ENCODE measurements at regions not wholly inside any gene's neighbourhood (a gene's known extent, or its start where the extent isn't known, plus 50 kb on each side); places are given as distances from the start of the nearest gene placed in this dataset.
A peak's percentile ranks its signal among the peaks of the same experiment; 100 is the strongest.

DNA sequence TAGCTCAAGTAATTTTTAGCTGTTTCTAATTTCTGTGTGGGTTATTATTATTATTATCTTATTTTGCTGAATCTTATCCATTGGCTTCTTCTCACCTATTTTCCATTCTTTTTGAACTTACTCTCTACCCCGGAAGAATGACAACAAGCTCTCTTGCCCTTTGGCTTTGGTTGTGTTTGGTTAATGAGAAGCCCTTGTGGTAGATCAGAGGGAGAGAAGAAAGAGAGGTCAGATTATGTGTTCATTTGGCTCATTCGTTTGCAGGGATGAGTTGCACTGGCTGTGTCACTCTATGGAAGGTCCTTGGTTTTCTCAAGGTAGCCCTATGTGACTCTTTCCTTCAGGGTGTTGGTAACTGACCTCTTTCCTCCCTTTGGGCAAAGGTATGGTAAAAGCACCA lies 391.9 kb downstream of the LMO4 start:
- Mint-ChIP-seq H3K27me3 (ENCODE audit: unreplicated experiment) (no peaks in the 10 kb centered on the region), H3K36me3 (ENCODE audit: insufficient read depth, unreplicated experiment) (no peaks in the 10 kb centered on the region), H3K4me1 (ENCODE audit: low read depth, unreplicated experiment) (peaks cover 31% of the 10 kb centered on the region), H3K27ac (ENCODE audit: unreplicated experiment) (peak overlapping the region; percentile 14), H3K4me3 (ENCODE audit: low read depth, unreplicated experiment) (no peak overlapping the region), H3K9me3 (ENCODE audit: low read depth, unreplicated experiment) (peaks cover 2% of the 10 kb centered on the region)
- BruUV-seq (replicated peaks), result no TSS peak
- TF ChIP-seq, protein P1, sequence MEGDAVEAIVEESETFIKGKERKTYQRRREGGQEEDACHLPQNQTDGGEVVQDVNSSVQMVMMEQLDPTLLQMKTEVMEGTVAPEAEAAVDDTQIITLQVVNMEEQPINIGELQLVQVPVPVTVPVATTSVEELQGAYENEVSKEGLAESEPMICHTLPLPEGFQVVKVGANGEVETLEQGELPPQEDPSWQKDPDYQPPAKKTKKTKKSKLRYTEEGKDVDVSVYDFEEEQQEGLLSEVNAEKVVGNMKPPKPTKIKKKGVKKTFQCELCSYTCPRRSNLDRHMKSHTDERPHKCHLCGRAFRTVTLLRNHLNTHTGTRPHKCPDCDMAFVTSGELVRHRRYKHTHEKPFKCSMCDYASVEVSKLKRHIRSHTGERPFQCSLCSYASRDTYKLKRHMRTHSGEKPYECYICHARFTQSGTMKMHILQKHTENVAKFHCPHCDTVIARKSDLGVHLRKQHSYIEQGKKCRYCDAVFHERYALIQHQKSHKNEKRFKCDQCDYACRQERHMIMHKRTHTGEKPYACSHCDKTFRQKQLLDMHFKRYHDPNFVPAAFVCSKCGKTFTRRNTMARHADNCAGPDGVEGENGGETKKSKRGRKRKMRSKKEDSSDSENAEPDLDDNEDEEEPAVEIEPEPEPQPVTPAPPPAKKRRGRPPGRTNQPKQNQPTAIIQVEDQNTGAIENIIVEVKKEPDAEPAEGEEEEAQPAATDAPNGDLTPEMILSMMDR (IDR thresholded peaks at IDR 0.05; ENCODE audit: unreplicated experiment), result no peak
- intact Hi-C loops (cut with micrococcal nuclease; ENCODE audit: unreplicated experiment), result no loop called here
- CTCF ChIA-PET, result no interaction called here
- no peak for DNase-seq

DNA sequence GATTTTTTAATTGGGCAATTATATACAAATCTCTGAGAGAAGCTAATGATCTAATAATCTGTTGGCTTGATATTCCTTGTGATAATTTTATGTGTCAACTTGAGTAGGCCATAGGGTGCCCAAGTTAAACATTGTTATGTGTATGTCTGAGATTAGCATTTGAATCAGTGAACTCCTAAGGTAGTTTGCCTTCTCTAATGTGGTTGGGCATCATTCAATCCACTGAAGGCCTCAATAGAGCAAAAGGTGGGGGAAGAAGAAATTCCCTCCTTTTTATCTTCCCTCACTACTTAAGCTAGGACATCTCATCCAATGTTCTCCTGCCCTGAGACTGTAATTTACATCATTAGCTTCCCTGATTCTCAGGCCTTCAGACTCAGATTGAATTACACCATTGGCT lies 394.5 kb downstream of the LMO4 start:
- BruUV-seq (replicated peaks), result no TSS peak
- Mint-ChIP-seq H3K9me3 (ENCODE audit: low read depth, unreplicated experiment) (no peaks in the 10 kb centered on the region), H3K4me1 (ENCODE audit: low read depth, unreplicated experiment) (peaks cover 24% of the 10 kb centered on the region), H3K4me3 (ENCODE audit: low read depth, unreplicated experiment) (no peak overlapping the region), H3K27ac (ENCODE audit: unreplicated experiment) (no peak overlapping the region), H3K36me3 (ENCODE audit: insufficient read depth, unreplicated experiment) (no peaks in the 10 kb centered on the region), H3K27me3 (ENCODE audit: unreplicated experiment) (no peaks in the 10 kb centered on the region)
- no peak for DNase-seq
- CTCF ChIA-PET, result interaction anchor here (0.7 kb wide), 1 partner anchor 600 kb away, joined by 3 read pairs; no protein-coding TSS in a partner anchor
- TF ChIP-seq, protein P1 (IDR thresholded peaks at IDR 0.05; ENCODE audit: unreplicated experiment), result no peak
- intact Hi-C loops (cut with micrococcal nuclease; ENCODE audit: unreplicated experiment), result no loop called here

DNA sequence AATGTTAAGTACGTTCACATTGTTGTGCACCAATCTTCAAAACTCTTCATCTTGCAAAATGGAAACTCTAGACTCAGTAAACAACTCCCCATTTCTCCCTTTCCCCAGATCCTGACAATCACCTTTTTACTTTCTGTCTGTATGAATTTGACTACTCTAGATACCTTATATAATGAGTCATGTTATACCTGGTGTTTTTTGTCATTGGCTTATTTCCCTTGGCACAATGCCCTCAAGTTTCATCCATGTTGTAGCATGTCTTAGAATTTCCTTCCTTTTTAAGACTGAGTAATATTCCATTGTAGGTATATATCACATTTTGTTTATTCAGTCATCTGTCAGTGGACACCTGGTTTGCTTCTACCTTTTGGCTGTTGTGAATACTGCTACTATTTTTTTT lies 399.5 kb downstream of the LMO4 start:
- no peak overlapping the region for H3K4me3 Mint-ChIP-seq (ENCODE audit: low read depth, unreplicated experiment)
- no peak overlapping the region for H3K27ac Mint-ChIP-seq (ENCODE audit: unreplicated experiment)
- intact Hi-C loops (cut with micrococcal nuclease; ENCODE audit: unreplicated experiment), result no loop called here
- TF ChIP-seq, protein P1 (IDR thresholded peaks at IDR 0.05; ENCODE audit: unreplicated experiment), result no peak
- no peak for DNase-seq
- H3K36me3 Mint-ChIP-seq (ENCODE audit: insufficient read depth, unreplicated experiment), result no peaks in the 10 kb centered on the region
- no peaks in the 10 kb centered on the region for H3K9me3 Mint-ChIP-seq (ENCODE audit: low read depth, unreplicated experiment)
- peaks cover under 1% of the 10 kb centered on the region for H3K4me1 Mint-ChIP-seq (ENCODE audit: low read depth, unreplicated experiment)
- BruUV-seq (replicated peaks), result no TSS peak
- H3K27me3 Mint-ChIP-seq (ENCODE audit: unreplicated experiment), result no peaks in the 10 kb centered on the region
- CTCF ChIA-PET, result no interaction called here

DNA sequence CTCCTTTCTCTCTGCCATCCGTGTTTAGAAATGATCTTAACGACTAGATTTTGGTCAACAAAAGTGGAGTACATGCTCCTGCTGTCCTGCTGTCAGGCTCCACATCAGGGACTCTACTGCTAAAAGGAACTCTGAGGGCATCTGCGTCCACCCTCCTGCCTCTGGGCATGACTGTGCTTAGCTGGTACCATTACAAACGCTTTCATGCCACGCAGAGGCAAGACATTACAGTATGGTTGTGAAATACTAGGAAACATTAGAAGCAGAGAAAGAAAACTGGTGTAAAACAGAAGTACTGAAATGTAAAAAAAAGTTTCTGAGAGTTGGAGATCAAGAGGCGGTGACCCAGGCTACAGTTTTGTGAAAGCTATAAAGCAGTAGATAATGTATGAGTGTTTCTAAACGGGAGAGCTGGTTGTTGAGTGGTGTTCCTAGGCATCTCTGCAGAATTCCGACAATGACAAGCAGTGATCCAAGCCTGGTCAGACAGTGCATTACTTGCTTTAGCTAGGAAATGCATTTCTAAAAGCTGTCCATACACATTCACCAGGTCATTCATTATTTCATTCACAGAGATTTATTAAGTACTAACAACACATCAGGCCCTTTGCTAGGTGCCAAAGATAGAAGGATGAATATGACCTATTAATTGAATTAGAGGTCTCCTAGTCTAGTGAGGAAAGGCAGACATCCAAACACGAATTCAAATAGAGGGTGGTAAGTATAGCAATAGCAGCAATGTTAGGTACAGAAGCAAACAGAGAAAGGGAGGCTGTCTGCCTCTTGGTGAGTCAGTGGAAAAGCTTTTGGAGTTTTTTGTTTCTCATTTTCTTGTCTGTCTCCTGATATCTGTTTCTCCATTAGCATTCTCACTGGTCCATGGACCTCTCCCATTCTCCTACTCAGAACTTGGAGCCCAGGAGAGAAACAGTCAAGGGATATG lies 401.9 kb downstream of the LMO4 start:
- H3K4me1 Mint-ChIP-seq (ENCODE audit: low read depth, unreplicated experiment), result peaks cover 15% of the 10 kb centered on the region
- H3K36me3 Mint-ChIP-seq (ENCODE audit: insufficient read depth, unreplicated experiment), result no peaks in the 10 kb centered on the region
- CTCF ChIA-PET, result no interaction called here
- TF ChIP-seq, protein P1 (IDR thresholded peaks at IDR 0.05; ENCODE audit: unreplicated experiment), result no peak
- intact Hi-C loops (cut with micrococcal nuclease; ENCODE audit: unreplicated experiment), result no loop called here
- H3K27me3 Mint-ChIP-seq (ENCODE audit: unreplicated experiment), result no peaks in the 10 kb centered on the region
- no peaks in the 10 kb centered on the region for H3K9me3 Mint-ChIP-seq (ENCODE audit: low read depth, unreplicated experiment)
- no peak for DNase-seq
- BruUV-seq (replicated peaks), result no TSS peak
- H3K27ac Mint-ChIP-seq (ENCODE audit: unreplicated experiment), result no peak overlapping the region
- no peak overlapping the region for H3K4me3 Mint-ChIP-seq (ENCODE audit: low read depth, unreplicated experiment)
